ENCODE measurements at regions not wholly inside any gene's neighbourhood (a gene's known extent, or its start where the extent isn't known, plus 50 kb on each side); places are given as distances from the start of the nearest gene placed in this dataset.
A peak's percentile ranks its signal among the peaks of the same experiment; 100 is the strongest.
"Not testable (repeated sequence)": the region's sequence is repeated elsewhere in the genome, so short reads cannot be mapped to it uniquely, and the experiment has no call there.

GRCh38 chr5:84709075-84709474, 324.4 kb upstream of the EDIL3 start:
- in situ Hi-C loops (cut with HindIII; ENCODE audit: low pct_unique_long_range_greater_than_20kb, low sequenced_read_pairs) = no loop called here
- DNase-seq (ENCODE audit: low read depth) = no peak

- in situ Hi-C loops (cut with HindIII; ENCODE audit: low pct_unique_long_range_greater_than_20kb, low sequenced_read_pairs) = no loop called here
- DNase-seq (ENCODE audit: low read depth) = no peak
Measured at GRCh38 chr5:84706678-84707641, 322.3 kb upstream of the EDIL3 start.

- DNase-seq (ENCODE audit: low read depth); in situ Hi-C loops (cut with HindIII; ENCODE audit: low pct_unique_long_range_greater_than_20kb, low sequenced_read_pairs): not testable (repeated sequence)
Measured at GRCh38 chr5:84700545-84700944, 315.9 kb upstream of the EDIL3 start.

GRCh38 chr5:84696651-84697050, 312.0 kb upstream of the EDIL3 start:
- no peak for DNase-seq (ENCODE audit: low read depth)
- in situ Hi-C loops (cut with HindIII; ENCODE audit: low pct_unique_long_range_greater_than_20kb, low sequenced_read_pairs) = no loop called here

- no peak for DNase-seq (ENCODE audit: low read depth)
- in situ Hi-C loops (cut with HindIII; ENCODE audit: low pct_unique_long_range_greater_than_20kb, low sequenced_read_pairs) = no loop called here
Measured at GRCh38 chr5:84695330-84695729, 310.6 kb upstream of the EDIL3 start.

GRCh38 chr5:84693256-84693655, 308.6 kb upstream of the EDIL3 start:
- DNase-seq (ENCODE audit: low read depth) = no peak
- in situ Hi-C loops (cut with HindIII; ENCODE audit: low pct_unique_long_range_greater_than_20kb, low sequenced_read_pairs) = no loop called here

- in situ Hi-C loops (cut with HindIII; ENCODE audit: low pct_unique_long_range_greater_than_20kb, low sequenced_read_pairs) = no loop called here
- DNase-seq (ENCODE audit: low read depth) = peak; percentile 8
Measured at GRCh38 chr5:84688566-84688965, 303.9 kb upstream of the EDIL3 start.

- in situ Hi-C loops (cut with HindIII; ENCODE audit: low pct_unique_long_range_greater_than_20kb, low sequenced_read_pairs) = no loop called here
- no peak for DNase-seq (ENCODE audit: low read depth)
Measured at GRCh38 chr5:84685121-84685894, 300.6 kb upstream of the EDIL3 start.

- DNase-seq (ENCODE audit: low read depth) = no peak
- in situ Hi-C loops (cut with HindIII; ENCODE audit: low pct_unique_long_range_greater_than_20kb, low sequenced_read_pairs) = no loop called here
Measured at GRCh38 chr5:84683594-84683993, 298.9 kb upstream of the EDIL3 start.

GRCh38 chr5:84682531-84682930, 297.9 kb upstream of the EDIL3 start:
- no peak for DNase-seq (ENCODE audit: low read depth)
- in situ Hi-C loops (cut with HindIII; ENCODE audit: low pct_unique_long_range_greater_than_20kb, low sequenced_read_pairs) = no loop called here

- in situ Hi-C loops (cut with HindIII; ENCODE audit: low pct_unique_long_range_greater_than_20kb, low sequenced_read_pairs) = no loop called here
- DNase-seq (ENCODE audit: low read depth) = no peak
Measured at GRCh38 chr5:84680908-84681307, 296.2 kb upstream of the EDIL3 start.

- in situ Hi-C loops (cut with HindIII; ENCODE audit: low pct_unique_long_range_greater_than_20kb, low sequenced_read_pairs) = no loop called here
Measured at GRCh38 chr5:84673785-84674184, 289.1 kb upstream of the EDIL3 start.

GRCh38 chr5:84667576-84667975, 282.9 kb upstream of the EDIL3 start:
- no peak for DNase-seq (ENCODE audit: low read depth)
- in situ Hi-C loops (cut with HindIII; ENCODE audit: low pct_unique_long_range_greater_than_20kb, low sequenced_read_pairs) = no loop called here

More at GRCh38 chr5:84673785-84674184, 289.1 kb upstream of the EDIL3 start:
- no peak for DNase-seq (ENCODE audit: low read depth)

- in situ Hi-C loops (cut with HindIII; ENCODE audit: low pct_unique_long_range_greater_than_20kb, low sequenced_read_pairs) = no loop called here
- no peak for DNase-seq (ENCODE audit: low read depth)
Measured at GRCh38 chr5:84650429-84650828, 265.7 kb upstream of the EDIL3 start.

- in situ Hi-C loops (cut with HindIII; ENCODE audit: low pct_unique_long_range_greater_than_20kb, low sequenced_read_pairs) = no loop called here
Measured at GRCh38 chr5:84647581-84647980, 262.9 kb upstream of the EDIL3 start.

GRCh38 chr5:84642795-84643194, 258.1 kb upstream of the EDIL3 start:
- DNase-seq (ENCODE audit: low read depth) = peak; percentile 29
- in situ Hi-C loops (cut with HindIII; ENCODE audit: low pct_unique_long_range_greater_than_20kb, low sequenced_read_pairs) = no loop called here

More at GRCh38 chr5:84647581-84647980, 262.9 kb upstream of the EDIL3 start:
- DNase-seq (ENCODE audit: low read depth) = no peak

GRCh38 chr5:84642324-84642723, 257.6 kb upstream of the EDIL3 start:
- in situ Hi-C loops (cut with HindIII; ENCODE audit: low pct_unique_long_range_greater_than_20kb, low sequenced_read_pairs) = no loop called here
- no peak for DNase-seq (ENCODE audit: low read depth)

GRCh38 chr5:84637662-84638375, 253.1 kb upstream of the EDIL3 start:
- DNase-seq (ENCODE audit: low read depth) = no peak
- in situ Hi-C loops (cut with HindIII; ENCODE audit: low pct_unique_long_range_greater_than_20kb, low sequenced_read_pairs) = no loop called here

Data from Caki2 (cell line).